SK-N-SH treated with all-trans-retinoic acid at 6 μM for 48 hours (cell line): ENCODE measurements at regions not wholly inside any gene's neighbourhood (a gene's known extent, or its start where the extent isn't known, plus 50 kb on each side); places are given as distances from the start of the nearest gene placed in this dataset.

Source experiments
- ATAC-seq: fragments of 200-7000 bp; cut with Tn5 transposase; 3 replicates; pipeline ENCODE4 v1.9.1; 2020; ENCODE audit warnings: mild to moderate bottlenecking, moderate library complexity
- ARNTL ChIP-seq: fragments of 450-650 bp; formaldehyde crosslinking; IDR thresholded peaks from 2 replicates; pipeline ENCODE4 v1.5.0; 2020; ENCODE audit warnings: low read depth, mild to moderate bottlenecking, moderate library complexity, borderline replicate concordance
- CSDC2 ChIP-seq: fragments of 250-450 bp; sonication (Bioruptor Pico); IDR thresholded peaks from 2 replicates; pipeline ENCODE4 v1.5.0; 2020; ENCODE audit warnings: mild to moderate bottlenecking, moderate library complexity
- ESRRG ChIP-seq: fragments of 250-450 bp; sonication (Bioruptor Pico); IDR thresholded peaks from 2 replicates; pipeline ENCODE4 v1.6.1; 2021; ENCODE audit warnings: mild to moderate bottlenecking
- GLIS3 ChIP-seq: fragments of 250-450 bp; sonication (Bioruptor Pico); IDR thresholded peaks from 2 replicates; pipeline ENCODE4 v1.5.0; 2020; ENCODE audit warnings: mild to moderate bottlenecking, moderate library complexity
- ISL1 ChIP-seq: fragments of 250-450 bp; sonication (Bioruptor Pico); IDR thresholded peaks from 2 replicates; pipeline ENCODE4 v2.1.2; 2022; ENCODE audit warnings: mild to moderate bottlenecking, moderate library complexity
- OSR1 ChIP-seq: fragments of 250-450 bp; sonication (Bioruptor Pico); IDR thresholded peaks from 2 replicates; pipeline ENCODE4 v1.8.0; 2022; ENCODE audit warnings: moderate library complexity, mild to moderate bottlenecking, inconsistent platforms
- RARB ChIP-seq: fragments of 250-450 bp; sonication (Bioruptor Pico); IDR thresholded peaks from 2 replicates; pipeline ENCODE4 v1.8.0; 2021; ENCODE audit warnings: mild to moderate bottlenecking, moderate library complexity
- SNAI2 ChIP-seq: fragments of 250-450 bp; sonication (Bioruptor Pico); IDR thresholded peaks from 2 replicates; pipeline ENCODE4 v1.5.0; 2020; ENCODE audit warnings: mild to moderate bottlenecking, moderate library complexity
- TCF4 ChIP-seq: fragments of 250-450 bp; sonication (Bioruptor Pico); IDR thresholded peaks from 2 replicates; pipeline ENCODE4 v1.8.0; 2021; ENCODE audit warnings: mild to moderate bottlenecking, moderate library complexity, borderline replicate concordance
- TOX ChIP-seq: fragments of 250-450 bp; sonication (Bioruptor Pico); IDR thresholded peaks from 2 replicates; pipeline ENCODE4 v1.8.0; 2021; ENCODE audit warnings: mild to moderate bottlenecking, moderate library complexity, borderline replicate concordance
- ZC3H10 ChIP-seq: fragments of 250-450 bp; sonication (Bioruptor Pico); IDR thresholded peaks from 2 replicates; pipeline ENCODE4 v1.5.1; 2021; ENCODE audit warnings: mild to moderate bottlenecking, moderate library complexity
- ZFP3 ChIP-seq: fragments of 250-450 bp; sonication (Bioruptor Pico); IDR thresholded peaks from 2 replicates; pipeline ENCODE4 v1.5.0; 2020; ENCODE audit warnings: mild to moderate bottlenecking, moderate library complexity
- ZFP30 ChIP-seq: fragments of 450-650 bp; formaldehyde crosslinking; IDR thresholded peaks from 2 replicates; pipeline ENCODE4 v1.5.0; 2022; ENCODE audit warnings: mild to moderate bottlenecking, moderate library complexity
- ZNF565 ChIP-seq: fragments of 450-650 bp; formaldehyde crosslinking; conservative IDR thresholded peaks from 2 replicates; pipeline ENCODE4 v1.5.0; 2020; ENCODE audit warnings: low read depth, mild to moderate bottlenecking, moderate library complexity
- ZNF70 ChIP-seq: fragments of 450-650 bp; formaldehyde crosslinking; IDR thresholded peaks from 2 replicates; pipeline ENCODE4 v1.5.0; 2020; ENCODE audit warnings: mild to moderate bottlenecking, moderate library complexity
- ZNF8 ChIP-seq: fragments of 450-650 bp; formaldehyde crosslinking; IDR thresholded peaks from 2 replicates; pipeline ENCODE4 v1.5.0; 2020; ENCODE audit warnings: mild to moderate bottlenecking, moderate library complexity
- TF ChIP-seq, protein P1 (sequence below): fragments of 250-450 bp; sonication (Bioruptor Pico); IDR thresholded peaks from 2 replicates; pipeline ENCODE4 v1.8.0; 2021; ENCODE audit warnings: low read depth, mild to moderate bottlenecking, moderate library complexity, borderline replicate concordance
- TF ChIP-seq, protein P2 (sequence below): fragments of 250-450 bp; sonication (Bioruptor Pico); IDR thresholded peaks from 2 replicates; pipeline ENCODE4 v1.5.1; 2021; ENCODE audit warnings: mild to moderate bottlenecking, moderate library complexity
- TF ChIP-seq, protein P3 (sequence below): fragments of 250-450 bp; sonication (Bioruptor Pico); IDR thresholded peaks from 2 replicates; pipeline ENCODE4 v1.5.1; 2020; ENCODE audit warnings: low read depth, mild to moderate bottlenecking, moderate library complexity
- TF ChIP-seq, protein P4 (sequence below): fragments of 250-450 bp; sonication (Bioruptor Pico); IDR thresholded peaks from 2 replicates; pipeline ENCODE4 v1.5.0; 2020; ENCODE audit warnings: mild to moderate bottlenecking, moderate library complexity

DNA sequence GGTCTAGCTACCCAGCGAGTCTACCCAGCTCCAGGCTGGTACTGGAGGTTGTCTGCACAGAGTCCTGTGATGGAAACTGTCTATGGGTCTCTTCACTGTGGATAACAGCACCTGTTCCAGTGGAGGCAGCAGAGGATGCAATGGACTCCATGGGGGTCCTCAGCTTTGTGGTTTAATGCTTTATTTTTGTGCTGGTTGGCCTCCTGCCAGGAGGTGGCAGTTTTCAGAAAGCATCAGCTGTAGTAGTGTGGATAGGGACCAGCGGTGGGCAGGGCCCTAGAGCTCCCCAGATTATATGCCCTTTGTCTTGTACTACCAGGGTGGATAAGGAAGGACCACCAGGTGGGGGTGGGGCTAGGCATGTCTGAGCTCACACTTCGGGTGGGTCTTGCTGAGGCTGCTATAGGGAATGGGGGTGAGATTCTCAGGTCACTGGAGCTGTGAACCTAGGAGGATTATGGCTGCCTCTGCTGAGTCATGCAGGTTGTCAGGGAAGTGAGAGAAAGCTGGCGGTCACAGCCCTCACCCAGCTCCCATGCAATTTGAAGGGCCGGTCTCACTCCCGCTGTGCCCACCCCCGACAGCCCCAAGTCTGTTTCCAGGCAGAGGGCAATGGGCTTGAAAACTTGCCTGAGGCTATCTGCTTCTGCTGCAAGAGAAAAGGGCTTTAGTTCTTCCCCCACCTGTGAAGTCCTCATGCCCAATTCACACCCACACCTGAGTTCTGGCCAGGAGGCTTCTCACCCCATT lies 397.1 kb downstream of the TLE1 start:
- ATAC-seq: no peak
- TF ChIP-seq SNAI2 (CRISPR knock-in tag) (no peak), ZFP30 (CRISPR knock-in tag) (no peak), ESRRG (CRISPR knock-in tag) (no peak), OSR1 (CRISPR knock-in tag) (no peak)

DNA sequence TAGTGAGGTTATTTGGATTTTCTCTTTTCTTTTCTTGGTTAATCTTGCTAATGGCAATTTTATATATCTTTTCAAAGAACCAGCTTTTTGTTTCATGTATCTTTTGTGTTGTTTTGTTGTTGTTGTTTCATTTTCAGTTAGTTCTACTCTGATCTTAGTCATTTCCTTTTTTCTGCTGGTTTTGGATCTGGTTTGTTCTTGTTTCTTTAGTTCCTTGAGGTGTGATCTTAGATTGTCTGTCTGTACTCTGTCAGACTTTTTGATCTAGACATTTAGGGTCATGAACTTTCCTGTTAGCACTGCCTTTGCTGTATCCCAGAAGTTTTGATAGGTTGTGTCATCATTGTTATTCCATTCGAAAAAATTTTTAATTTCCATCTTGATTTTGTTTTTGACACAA lies 399.7 kb downstream of the TLE1 start:
- TF ChIP-seq ZFP3 (CRISPR knock-in tag) (no peak), ZC3H10 (no peak), TCF4 (CRISPR knock-in tag) (no peak), ARNTL (no peak), ZFP30 (CRISPR knock-in tag) (no peak), OSR1 (CRISPR knock-in tag) (no peak), ZNF8 (CRISPR knock-in tag) (no peak)
- TF ChIP-seq, protein P1, sequence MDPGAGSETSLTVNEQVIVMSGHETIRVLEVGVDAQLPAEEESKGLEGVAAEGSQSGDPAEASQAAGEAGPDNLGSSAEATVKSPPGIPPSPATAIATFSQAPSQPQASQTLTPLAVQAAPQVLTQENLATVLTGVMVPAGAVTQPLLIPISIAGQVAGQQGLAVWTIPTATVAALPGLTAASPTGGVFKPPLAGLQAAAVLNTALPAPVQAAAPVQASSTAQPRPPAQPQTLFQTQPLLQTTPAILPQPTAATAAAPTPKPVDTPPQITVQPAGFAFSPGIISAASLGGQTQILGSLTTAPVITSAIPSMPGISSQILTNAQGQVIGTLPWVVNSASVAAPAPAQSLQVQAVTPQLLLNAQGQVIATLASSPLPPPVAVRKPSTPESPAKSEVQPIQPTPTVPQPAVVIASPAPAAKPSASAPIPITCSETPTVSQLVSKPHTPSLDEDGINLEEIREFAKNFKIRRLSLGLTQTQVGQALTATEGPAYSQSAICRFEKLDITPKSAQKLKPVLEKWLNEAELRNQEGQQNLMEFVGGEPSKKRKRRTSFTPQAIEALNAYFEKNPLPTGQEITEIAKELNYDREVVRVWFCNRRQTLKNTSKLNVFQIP (CRISPR knock-in tag): no peak
- TF ChIP-seq, protein P2, sequence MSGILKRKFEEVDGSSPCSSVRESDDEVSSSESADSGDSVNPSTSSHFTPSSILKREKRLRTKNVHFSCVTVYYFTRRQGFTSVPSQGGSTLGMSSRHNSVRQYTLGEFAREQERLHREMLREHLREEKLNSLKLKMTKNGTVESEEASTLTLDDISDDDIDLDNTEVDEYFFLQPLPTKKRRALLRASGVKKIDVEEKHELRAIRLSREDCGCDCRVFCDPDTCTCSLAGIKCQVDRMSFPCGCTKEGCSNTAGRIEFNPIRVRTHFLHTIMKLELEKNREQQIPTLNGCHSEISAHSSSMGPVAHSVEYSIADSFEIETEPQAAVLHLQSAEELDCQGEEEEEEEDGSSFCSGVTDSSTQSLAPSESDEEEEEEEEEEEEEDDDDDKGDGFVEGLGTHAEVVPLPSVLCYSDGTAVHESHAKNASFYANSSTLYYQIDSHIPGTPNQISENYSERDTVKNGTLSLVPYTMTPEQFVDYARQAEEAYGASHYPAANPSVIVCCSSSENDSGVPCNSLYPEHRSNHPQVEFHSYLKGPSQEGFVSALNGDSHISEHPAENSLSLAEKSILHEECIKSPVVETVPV (CRISPR knock-in tag): no peak
- no peak for ATAC-seq

DNA sequence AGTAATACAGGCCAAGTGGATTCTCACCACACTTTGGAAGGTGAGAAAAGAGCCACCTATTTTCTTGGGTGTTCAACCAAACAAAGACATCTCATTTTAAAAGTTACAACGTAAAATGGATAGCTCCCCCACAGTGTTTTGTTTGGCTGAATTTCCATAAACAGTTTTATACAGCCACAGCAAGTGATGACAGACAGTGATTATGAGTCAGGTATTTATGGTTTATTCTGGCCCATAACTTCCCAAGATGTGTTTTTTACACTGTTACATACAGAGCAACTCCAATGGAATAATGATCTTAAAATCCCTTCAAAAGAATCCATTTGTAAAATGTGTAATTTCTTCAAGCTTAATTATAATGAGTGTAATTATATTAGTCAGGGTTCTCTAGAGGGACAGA lies 421.3 kb downstream of the TLE1 start:
- TF ChIP-seq RARB: no peak
- no peak for ATAC-seq

DNA sequence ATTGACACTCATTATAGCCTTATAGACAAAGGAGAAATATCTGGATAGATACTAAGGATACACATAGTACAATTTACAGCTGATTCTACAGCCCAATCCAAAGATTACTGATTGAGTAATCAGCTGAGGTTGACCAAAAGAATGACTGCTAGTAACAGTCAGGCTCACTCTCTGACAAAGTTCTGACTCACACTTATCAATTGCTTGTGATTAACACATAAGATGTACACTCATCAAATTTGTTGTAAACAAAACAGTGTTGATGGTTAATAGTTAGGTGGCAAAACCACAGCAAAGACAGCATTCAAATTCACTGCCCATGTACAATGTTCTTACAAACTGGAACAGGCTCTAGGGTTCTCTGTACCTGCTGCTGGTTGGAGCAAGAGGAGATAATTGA lies 422.7 kb downstream of the TLE1 start:
- TF ChIP-seq TOX (CRISPR knock-in tag) (no peak), RARB (no peak), ESRRG (CRISPR knock-in tag) (no peak), ZNF8 (CRISPR knock-in tag) (no peak)
- no peak for ATAC-seq

DNA sequence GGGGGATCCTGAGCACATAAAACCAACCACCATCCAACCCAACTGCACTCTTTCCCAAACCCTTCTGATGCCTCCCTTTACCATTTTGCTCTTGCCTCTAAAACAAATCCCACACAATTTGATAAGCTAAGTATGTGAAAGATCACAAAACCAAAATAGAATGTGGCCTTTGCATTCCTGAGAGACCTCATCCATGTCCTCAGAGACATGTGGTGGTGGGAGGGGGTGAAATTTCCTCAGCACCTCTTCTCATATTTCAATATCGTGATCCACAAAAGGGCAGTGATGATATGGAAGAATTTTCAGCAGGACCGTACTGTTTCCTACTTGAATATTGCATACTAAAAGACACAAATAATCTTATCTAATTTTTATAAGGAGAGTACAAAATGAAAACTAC lies 423.3 kb downstream of the TLE1 start:
- no peak for ATAC-seq
- TF ChIP-seq ZNF565 (CRISPR knock-in tag) (no peak), ARNTL (no peak), ZNF8 (CRISPR knock-in tag) (no peak), OSR1 (CRISPR knock-in tag) (no peak), ESRRG (CRISPR knock-in tag) (no peak), ZNF70 (CRISPR knock-in tag) (no peak), ZC3H10 (no peak), ISL1 (CRISPR knock-in tag) (no peak), GLIS3 (CRISPR knock-in tag) (no peak)
- TF ChIP-seq, all 23 proteins: peak for 0

DNA sequence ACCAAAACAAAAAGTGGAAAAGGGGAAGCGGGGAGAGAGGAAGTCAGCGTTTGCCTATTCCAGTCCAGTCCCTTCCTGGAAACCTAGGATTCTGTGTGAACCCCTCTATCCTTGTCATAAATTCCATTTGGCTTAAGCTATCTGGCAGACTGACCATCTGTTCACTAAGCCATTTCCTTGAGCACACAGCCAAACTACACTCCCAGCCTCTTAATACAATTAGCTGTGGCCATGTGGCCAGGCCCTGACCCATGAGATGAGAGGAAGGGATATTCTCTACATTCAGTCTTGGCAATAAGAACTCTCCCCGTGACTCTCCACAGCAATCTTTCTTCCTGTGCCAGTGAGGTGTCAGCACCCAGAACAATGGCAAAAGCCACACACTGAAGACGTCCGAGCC lies 424.8 kb downstream of the TLE1 start:
- ATAC-seq: peak; percentile 59; the same call in 1 of the 3 replicates
- TF ChIP-seq GLIS3 (CRISPR knock-in tag) (0 out of 2 replicates have a peak, but pooled peaks have one; percentile 51), RARB (no peak), ESRRG (CRISPR knock-in tag) (no peak), ZNF70 (CRISPR knock-in tag) (peak; percentile 13; the same call in 1 of the 2 replicates), OSR1 (CRISPR knock-in tag) (no peak), ZFP30 (CRISPR knock-in tag) (no peak; the same call in 1 of the 2 replicates), ZC3H10 (no peak), CSDC2 (no peak; the same call in 1 of the 2 replicates), ZNF8 (CRISPR knock-in tag) (no peak), ARNTL (no peak), TCF4 (CRISPR knock-in tag) (peak; percentile 93)
- TF ChIP-seq, protein P1 (CRISPR knock-in tag): no peak; the same call in 1 of the 2 replicates
- TF ChIP-seq, protein P2 (CRISPR knock-in tag): 0 out of 2 replicates have a peak, but pooled peaks have one; percentile 34
- TF ChIP-seq, protein P3, sequence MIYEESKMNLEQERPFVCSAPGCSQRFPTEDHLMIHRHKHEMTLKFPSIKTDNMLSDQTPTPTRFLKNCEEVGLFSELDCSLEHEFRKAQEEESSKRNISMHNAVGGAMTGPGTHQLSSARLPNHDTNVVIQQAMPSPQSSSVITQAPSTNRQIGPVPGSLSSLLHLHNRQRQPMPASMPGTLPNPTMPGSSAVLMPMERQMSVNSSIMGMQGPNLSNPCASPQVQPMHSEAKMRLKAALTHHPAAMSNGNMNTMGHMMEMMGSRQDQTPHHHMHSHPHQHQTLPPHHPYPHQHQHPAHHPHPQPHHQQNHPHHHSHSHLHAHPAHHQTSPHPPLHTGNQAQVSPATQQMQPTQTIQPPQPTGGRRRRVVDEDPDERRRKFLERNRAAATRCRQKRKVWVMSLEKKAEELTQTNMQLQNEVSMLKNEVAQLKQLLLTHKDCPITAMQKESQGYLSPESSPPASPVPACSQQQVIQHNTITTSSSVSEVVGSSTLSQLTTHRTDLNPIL (CRISPR knock-in tag): peak; percentile 49; the same call in 1 of the 2 replicates
- TF ChIP-seq, protein P4, sequence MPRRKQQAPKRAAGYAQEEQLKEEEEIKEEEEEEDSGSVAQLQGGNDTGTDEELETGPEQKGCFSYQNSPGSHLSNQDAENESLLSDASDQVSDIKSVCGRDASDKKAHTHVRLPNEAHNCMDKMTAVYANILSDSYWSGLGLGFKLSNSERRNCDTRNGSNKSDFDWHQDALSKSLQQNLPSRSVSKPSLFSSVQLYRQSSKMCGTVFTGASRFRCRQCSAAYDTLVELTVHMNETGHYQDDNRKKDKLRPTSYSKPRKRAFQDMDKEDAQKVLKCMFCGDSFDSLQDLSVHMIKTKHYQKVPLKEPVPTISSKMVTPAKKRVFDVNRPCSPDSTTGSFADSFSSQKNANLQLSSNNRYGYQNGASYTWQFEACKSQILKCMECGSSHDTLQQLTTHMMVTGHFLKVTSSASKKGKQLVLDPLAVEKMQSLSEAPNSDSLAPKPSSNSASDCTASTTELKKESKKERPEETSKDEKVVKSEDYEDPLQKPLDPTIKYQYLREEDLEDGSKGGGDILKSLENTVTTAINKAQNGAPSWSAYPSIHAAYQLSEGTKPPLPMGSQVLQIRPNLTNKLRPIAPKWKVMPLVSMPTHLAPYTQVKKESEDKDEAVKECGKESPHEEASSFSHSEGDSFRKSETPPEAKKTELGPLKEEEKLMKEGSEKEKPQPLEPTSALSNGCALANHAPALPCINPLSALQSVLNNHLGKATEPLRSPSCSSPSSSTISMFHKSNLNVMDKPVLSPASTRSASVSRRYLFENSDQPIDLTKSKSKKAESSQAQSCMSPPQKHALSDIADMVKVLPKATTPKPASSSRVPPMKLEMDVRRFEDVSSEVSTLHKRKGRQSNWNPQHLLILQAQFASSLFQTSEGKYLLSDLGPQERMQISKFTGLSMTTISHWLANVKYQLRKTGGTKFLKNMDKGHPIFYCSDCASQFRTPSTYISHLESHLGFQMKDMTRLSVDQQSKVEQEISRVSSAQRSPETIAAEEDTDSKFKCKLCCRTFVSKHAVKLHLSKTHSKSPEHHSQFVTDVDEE (CRISPR knock-in tag): peak; percentile 94
